ENCODE measurements at regions not wholly inside any gene's neighbourhood (a gene's known extent, or its start where the extent isn't known, plus 50 kb on each side); places are given as distances from the start of the nearest gene placed in this dataset.

- no peak for TF ChIP-seq CTCF (IDR thresholded peaks at IDR 0.05)
- no peak for TF ChIP-seq POLR2A (IDR thresholded peaks at IDR 0.05)
These were observed 346.8 kb downstream of the ANAPC1 start for GRCh38 chr2:111537078-111537655.

All from thyroid gland (tissue), 4 donors.